ENCODE measurements at regions not wholly inside any gene's neighbourhood (a gene's known extent, or its start where the extent isn't known, plus 50 kb on each side); places are given as distances from the start of the nearest gene placed in this dataset.
"Not testable (repeated sequence)": the region's sequence is repeated elsewhere in the genome, so short reads cannot be mapped to it uniquely, and the experiment has no call there.

DNA sequence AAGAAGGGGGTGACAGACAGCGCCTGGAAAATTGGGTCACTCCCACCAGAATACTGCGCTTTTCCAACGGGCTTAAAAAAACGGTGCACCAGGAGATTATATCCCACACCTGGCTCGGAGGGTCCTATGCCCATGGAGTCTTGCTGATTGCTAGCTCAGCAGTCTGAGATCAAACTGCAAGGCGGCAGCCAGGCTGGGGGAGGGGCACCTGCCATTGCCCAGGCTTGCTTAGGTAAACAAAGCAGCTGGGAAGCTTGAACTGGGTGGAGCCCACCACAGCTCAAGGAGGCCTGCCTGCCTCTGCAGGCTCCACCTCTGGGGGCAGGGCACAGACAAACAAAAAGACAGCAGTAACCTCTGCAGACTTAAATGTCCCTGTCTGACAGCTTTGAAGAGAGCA lies 84.0 kb upstream of the IRAK1BP1 start:
- H2AK5ac ChIP-seq (ENCODE audit: low read length); H2BK120ac ChIP-seq (ENCODE audit: low read depth, low read length); H3K9ac ChIP-seq (ENCODE audit: low read length); DNase-seq; H3K4me1 ChIP-seq (ENCODE audit: control insufficient read depth, low read depth, low read length); H2BK5ac ChIP-seq (ENCODE audit: low read length); H3K36me3 ChIP-seq (ENCODE audit: control insufficient read depth, insufficient read depth, low read length); H2BK15ac ChIP-seq (replicated peaks; ENCODE audit: low read depth); H3K4me2 ChIP-seq (ENCODE audit: low read length); H3K23ac ChIP-seq (ENCODE audit: low read length); H3K56ac ChIP-seq (ENCODE audit: low read length); H4K5ac ChIP-seq (ENCODE audit: low read length); H3K27me3 ChIP-seq (ENCODE audit: insufficient read depth, low read length, poor library complexity); H3K18ac ChIP-seq (ENCODE audit: low read length); H3K79me2 ChIP-seq (ENCODE audit: control insufficient read depth, insufficient read depth, low read length); H4K8ac ChIP-seq (ENCODE audit: low read depth, low read length); H3K27ac ChIP-seq (ENCODE audit: low read depth, low read length); H3K4ac ChIP-seq (ENCODE audit: low read depth, low read length); H3K4me3 ChIP-seq (ENCODE audit: low read length); H3K79me1 ChIP-seq (ENCODE audit: low read length): not testable (repeated sequence)
- WGBS (ENCODE audit: extremely low coverage, insufficient coverage, low lambda C conversion rate), result no CpG with 5 or more reads among the region's 6 CpGs

DNA sequence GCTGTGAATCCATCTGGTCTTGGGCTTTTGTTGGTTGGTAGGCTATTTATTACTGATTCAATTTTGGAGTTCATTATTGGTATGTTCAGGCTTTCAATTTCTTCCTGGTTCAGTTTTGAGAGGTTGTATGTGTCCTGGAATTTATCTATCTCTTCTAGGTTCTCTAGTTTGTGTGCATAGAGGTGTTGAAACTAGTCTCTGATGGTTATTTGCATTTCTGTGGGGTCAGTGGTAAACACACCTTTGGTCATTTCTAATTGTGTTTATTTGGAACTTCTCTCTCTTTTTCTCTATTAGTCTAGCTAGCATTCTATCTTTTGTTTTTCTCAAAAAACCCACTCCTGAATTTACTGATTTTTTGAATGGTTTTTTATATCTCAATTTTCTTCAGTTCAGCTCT lies 70.1 kb upstream of the IRAK1BP1 start:
- H3K27me3 ChIP-seq (ENCODE audit: insufficient read depth, low read length, poor library complexity), result no peaks in the 10 kb centered on the region
- no peak overlapping the region for H4K5ac ChIP-seq (ENCODE audit: low read length)
- H3K4ac ChIP-seq (ENCODE audit: low read depth, low read length), result no peak overlapping the region
- no peak overlapping the region for H2AK5ac ChIP-seq (ENCODE audit: low read length)
- no peak overlapping the region for H3K23ac ChIP-seq (ENCODE audit: low read length)
- H3K4me3 ChIP-seq (ENCODE audit: low read length), result no peak overlapping the region
- H3K18ac ChIP-seq (ENCODE audit: low read length), result no peak overlapping the region
- no peak overlapping the region for H3K4me2 ChIP-seq (ENCODE audit: low read length)
- H4K8ac ChIP-seq (ENCODE audit: low read depth, low read length), result no peak overlapping the region
- H2BK120ac ChIP-seq (ENCODE audit: low read depth, low read length), result no peak overlapping the region
- no peak overlapping the region for H2BK15ac ChIP-seq (replicated peaks; ENCODE audit: low read depth)
- no peak overlapping the region for H3K27ac ChIP-seq (ENCODE audit: low read depth, low read length)
- H3K79me2 ChIP-seq (ENCODE audit: control insufficient read depth, insufficient read depth, low read length), result no peaks in the 10 kb centered on the region
- H3K79me1 ChIP-seq (ENCODE audit: low read length), result no peaks in the 10 kb centered on the region
- no peak overlapping the region for H2BK5ac ChIP-seq (ENCODE audit: low read length)
- H3K4me1 ChIP-seq (ENCODE audit: control insufficient read depth, low read depth, low read length), result no peaks in the 10 kb centered on the region
- H3K56ac ChIP-seq (ENCODE audit: low read length), result no peak overlapping the region
- DNase-seq, result no peak
- H3K36me3 ChIP-seq (ENCODE audit: control insufficient read depth, insufficient read depth, low read length), result no peaks in the 10 kb centered on the region
- no peak overlapping the region for H3K9ac ChIP-seq (ENCODE audit: low read length)

DNA sequence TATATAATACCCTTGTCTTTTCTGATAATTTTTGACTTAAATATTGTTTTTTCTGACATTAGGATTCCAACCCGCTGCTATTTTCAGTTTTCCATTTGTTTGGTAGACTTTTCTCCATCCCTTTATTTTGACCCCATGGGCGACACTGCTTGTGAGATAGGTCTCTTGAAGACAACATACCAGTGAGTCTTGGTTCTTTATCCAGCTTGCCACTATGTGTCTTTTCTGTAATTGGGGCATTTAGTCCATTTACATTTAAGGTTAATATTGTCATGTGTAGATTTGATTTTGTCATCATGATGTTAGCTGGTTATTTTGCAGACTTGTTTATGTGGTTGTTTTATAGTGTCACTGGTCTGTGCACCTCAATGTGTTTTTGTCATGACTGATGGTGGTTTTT lies 67.7 kb upstream of the IRAK1BP1 start:
- Histone ChIP-seq H2BK5ac (ENCODE audit: low read length) (no peak overlapping the region), H3K36me3 (ENCODE audit: control insufficient read depth, insufficient read depth, low read length) (no peaks in the 10 kb centered on the region), H3K4me2 (ENCODE audit: low read length) (no peak overlapping the region), H2BK15ac (replicated peaks; ENCODE audit: low read depth) (no peak overlapping the region), H4K5ac (ENCODE audit: low read length) (no peak overlapping the region), H3K4me3 (ENCODE audit: low read length) (no peak overlapping the region), H3K9ac (ENCODE audit: low read length) (no peak overlapping the region), H3K4me1 (ENCODE audit: control insufficient read depth, low read depth, low read length) (no peaks in the 10 kb centered on the region), H3K18ac (ENCODE audit: low read length) (no peak overlapping the region), H4K8ac (ENCODE audit: low read depth, low read length) (no peak overlapping the region), H3K27me3 (ENCODE audit: insufficient read depth, low read length, poor library complexity) (no peaks in the 10 kb centered on the region), H3K56ac (ENCODE audit: low read length) (no peak overlapping the region), H3K27ac (ENCODE audit: low read depth, low read length) (no peak overlapping the region), H2BK120ac (ENCODE audit: low read depth, low read length) (no peak overlapping the region), H2AK5ac (ENCODE audit: low read length) (no peak overlapping the region), H3K23ac (ENCODE audit: low read length) (no peak overlapping the region), H3K79me2 (ENCODE audit: control insufficient read depth, insufficient read depth, low read length) (no peaks in the 10 kb centered on the region), H3K4ac (ENCODE audit: low read depth, low read length) (no peak overlapping the region), H3K79me1 (ENCODE audit: low read length) (no peaks in the 10 kb centered on the region)
- no CpG with 5 or more reads among the region's 2 CpGs for WGBS (ENCODE audit: extremely low coverage, insufficient coverage, low lambda C conversion rate)
- no peak for DNase-seq

DNA sequence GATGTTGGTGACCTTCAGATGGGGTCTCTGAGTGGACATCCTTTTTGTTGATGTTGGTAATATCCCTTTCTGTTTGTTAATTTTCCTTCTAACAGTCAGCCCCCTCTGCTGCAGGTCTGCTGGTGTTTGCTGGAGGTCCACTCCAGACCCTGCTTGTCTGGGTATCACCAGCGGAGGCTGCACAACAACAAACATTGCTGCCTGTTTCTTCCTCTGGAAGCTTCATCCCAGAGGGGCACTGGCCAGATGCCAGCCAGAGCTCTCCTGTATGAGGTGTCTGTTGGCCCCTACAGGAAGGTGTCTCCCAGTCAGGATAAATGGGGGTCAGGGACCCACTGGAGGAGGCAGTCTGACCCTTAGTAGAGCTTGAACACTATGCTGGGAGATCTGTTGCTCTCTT lies 60.6 kb upstream of the IRAK1BP1 start:
- H3K27me3 ChIP-seq (ENCODE audit: insufficient read depth, low read length, poor library complexity), result not testable (repeated sequence)

DNA sequence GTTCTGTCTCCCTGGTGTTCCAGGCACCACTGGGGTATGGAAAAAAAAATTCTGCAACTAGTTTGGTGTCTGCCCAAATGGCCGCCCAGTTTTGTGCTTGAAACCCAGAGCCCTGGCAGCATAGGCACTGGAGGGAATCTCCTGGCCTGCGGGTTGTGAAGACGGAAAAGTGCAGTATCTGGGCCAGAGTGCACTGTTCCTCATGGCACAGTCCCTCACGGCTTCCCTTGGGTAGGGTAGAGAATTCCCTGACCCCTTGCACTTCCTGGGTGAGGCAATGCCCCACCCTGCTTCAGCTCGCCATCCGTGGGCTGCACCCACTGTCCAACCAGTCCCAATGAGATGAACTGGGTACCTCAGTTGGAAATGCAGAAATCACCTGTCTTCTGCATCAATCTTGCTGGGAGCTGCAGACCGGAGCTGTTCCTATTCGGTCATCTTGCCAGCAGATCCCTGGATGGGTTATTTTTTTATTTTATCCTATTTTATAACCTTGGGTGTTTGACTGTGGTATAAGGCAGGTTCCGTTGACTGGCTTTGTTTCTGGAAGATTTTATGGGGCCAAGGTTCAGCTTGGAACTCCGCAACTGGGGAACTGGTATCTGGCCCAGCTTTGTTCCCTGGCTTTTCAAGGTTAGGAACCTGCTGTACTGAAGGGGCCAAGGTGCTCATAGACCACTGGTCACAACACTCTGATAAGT lies 59.5 kb upstream of the IRAK1BP1 start:
- H3K79me2 ChIP-seq (ENCODE audit: control insufficient read depth, insufficient read depth, low read length), result not testable (repeated sequence)
- no CpG with 5 or more reads among the region's 10 CpGs for WGBS (ENCODE audit: extremely low coverage, insufficient coverage, low lambda C conversion rate)

More for the DNA sequence above, 60.6 kb upstream of the IRAK1BP1 start:
- no CpG with 5 or more reads among the region's 1 CpG for WGBS (ENCODE audit: extremely low coverage, insufficient coverage, low lambda C conversion rate)
- H4K8ac ChIP-seq (ENCODE audit: low read depth, low read length); H2BK5ac ChIP-seq (ENCODE audit: low read length); DNase-seq; H3K79me2 ChIP-seq (ENCODE audit: control insufficient read depth, insufficient read depth, low read length); H2BK15ac ChIP-seq (replicated peaks; ENCODE audit: low read depth); H3K4ac ChIP-seq (ENCODE audit: low read depth, low read length); H3K36me3 ChIP-seq (ENCODE audit: control insufficient read depth, insufficient read depth, low read length); H3K18ac ChIP-seq (ENCODE audit: low read length); H3K4me2 ChIP-seq (ENCODE audit: low read length); H3K9ac ChIP-seq (ENCODE audit: low read length); H2BK120ac ChIP-seq (ENCODE audit: low read depth, low read length); H2AK5ac ChIP-seq (ENCODE audit: low read length); H4K5ac ChIP-seq (ENCODE audit: low read length); H3K23ac ChIP-seq (ENCODE audit: low read length); H3K79me1 ChIP-seq (ENCODE audit: low read length); H3K27ac ChIP-seq (ENCODE audit: low read depth, low read length); H3K4me3 ChIP-seq (ENCODE audit: low read length); H3K56ac ChIP-seq (ENCODE audit: low read length); H3K4me1 ChIP-seq (ENCODE audit: control insufficient read depth, low read depth, low read length): not testable (repeated sequence)

DNA sequence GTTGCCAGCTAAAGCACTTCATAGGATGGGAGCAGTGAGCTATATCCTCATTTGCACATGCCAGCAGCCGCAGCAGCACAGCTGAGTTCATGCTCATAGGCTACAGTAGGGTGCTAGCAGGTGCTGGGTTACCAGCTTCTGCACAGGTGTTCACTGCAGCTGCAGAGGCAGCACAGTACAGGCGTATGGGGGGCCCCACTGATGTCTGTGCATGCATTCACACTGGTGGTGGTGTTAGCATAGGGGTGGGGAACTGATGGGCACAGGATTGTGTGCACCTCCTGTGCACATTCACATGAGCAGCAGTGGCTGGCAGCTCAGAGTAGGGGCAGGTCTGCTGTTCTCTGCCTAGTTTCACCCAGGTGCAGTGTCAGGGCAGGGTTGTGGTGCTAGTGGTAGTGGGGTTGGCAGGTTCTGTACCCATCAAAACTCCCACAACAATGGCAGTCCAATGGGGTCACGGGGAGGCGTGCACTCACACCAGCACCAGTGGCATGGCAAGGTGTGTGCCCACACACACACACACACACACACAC lies 58.9 kb upstream of the IRAK1BP1 start:
- no peak overlapping the region for H2AK5ac ChIP-seq (ENCODE audit: low read length)
- H3K79me2 ChIP-seq (ENCODE audit: control insufficient read depth, insufficient read depth, low read length), result no peaks in the 10 kb centered on the region
- no peaks in the 10 kb centered on the region for H3K4me1 ChIP-seq (ENCODE audit: control insufficient read depth, low read depth, low read length)
- H3K4me2 ChIP-seq (ENCODE audit: low read length), result no peak overlapping the region
- H4K5ac ChIP-seq (ENCODE audit: low read length), result no peak overlapping the region
- no peak overlapping the region for H3K9ac ChIP-seq (ENCODE audit: low read length)
- H3K27me3 ChIP-seq (ENCODE audit: insufficient read depth, low read length, poor library complexity), result no peaks in the 10 kb centered on the region
- WGBS (ENCODE audit: extremely low coverage, insufficient coverage, low lambda C conversion rate), result no CpG with 5 or more reads among the region's 4 CpGs
- no peaks in the 10 kb centered on the region for H3K36me3 ChIP-seq (ENCODE audit: control insufficient read depth, insufficient read depth, low read length)
- H3K4ac ChIP-seq (ENCODE audit: low read depth, low read length), result no peak overlapping the region
- no peaks in the 10 kb centered on the region for H3K79me1 ChIP-seq (ENCODE audit: low read length)
- no peak overlapping the region for H3K23ac ChIP-seq (ENCODE audit: low read length)
- H2BK15ac ChIP-seq (replicated peaks; ENCODE audit: low read depth), result no peak overlapping the region
- H3K27ac ChIP-seq (ENCODE audit: low read depth, low read length), result no peak overlapping the region
- no peak for DNase-seq
- H2BK5ac ChIP-seq (ENCODE audit: low read length), result no peak overlapping the region
- no peak overlapping the region for H3K4me3 ChIP-seq (ENCODE audit: low read length)
- no peak overlapping the region for H3K18ac ChIP-seq (ENCODE audit: low read length)
- no peak overlapping the region for H4K8ac ChIP-seq (ENCODE audit: low read depth, low read length)
- no peak overlapping the region for H2BK120ac ChIP-seq (ENCODE audit: low read depth, low read length)
- no peak overlapping the region for H3K56ac ChIP-seq (ENCODE audit: low read length)

More for the DNA sequence above, 59.5 kb upstream of the IRAK1BP1 start:
- H3K36me3 ChIP-seq (ENCODE audit: control insufficient read depth, insufficient read depth, low read length); H3K23ac ChIP-seq (ENCODE audit: low read length); H2BK15ac ChIP-seq (replicated peaks; ENCODE audit: low read depth); H3K79me1 ChIP-seq (ENCODE audit: low read length); H3K9ac ChIP-seq (ENCODE audit: low read length); H3K4me2 ChIP-seq (ENCODE audit: low read length); H3K18ac ChIP-seq (ENCODE audit: low read length); H3K27me3 ChIP-seq (ENCODE audit: insufficient read depth, low read length, poor library complexity); H3K56ac ChIP-seq (ENCODE audit: low read length); DNase-seq; H3K27ac ChIP-seq (ENCODE audit: low read depth, low read length); H2BK120ac ChIP-seq (ENCODE audit: low read depth, low read length); H2AK5ac ChIP-seq (ENCODE audit: low read length); H3K4me1 ChIP-seq (ENCODE audit: control insufficient read depth, low read depth, low read length); H4K8ac ChIP-seq (ENCODE audit: low read depth, low read length); H4K5ac ChIP-seq (ENCODE audit: low read length); H3K4ac ChIP-seq (ENCODE audit: low read depth, low read length); H2BK5ac ChIP-seq (ENCODE audit: low read length); H3K4me3 ChIP-seq (ENCODE audit: low read length): not testable (repeated sequence)
